ENCODE measurements at regions not wholly inside any gene's neighbourhood (a gene's known extent, or its start where the extent isn't known, plus 50 kb on each side); places are given as distances from the start of the nearest gene placed in this dataset.

DNA sequence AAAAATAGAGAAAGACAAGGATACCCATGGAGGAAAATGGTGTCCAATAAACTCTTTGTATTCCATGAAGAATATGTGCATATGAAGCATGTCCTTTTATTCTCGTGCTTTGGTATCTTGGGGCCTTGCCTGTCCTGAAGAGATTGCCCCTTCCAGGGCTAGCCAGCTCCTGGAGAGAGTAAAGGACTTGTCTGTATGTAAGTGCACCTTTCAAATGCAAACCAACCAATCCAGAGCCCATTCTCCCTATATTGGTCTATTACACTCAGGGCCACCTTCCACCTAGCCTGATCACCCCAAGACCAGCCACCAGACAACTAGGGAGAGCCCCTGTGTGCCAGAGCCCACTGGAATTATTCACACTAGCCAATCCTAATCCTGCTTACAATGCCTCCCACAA lies 221.6 kb downstream of the CD83 start:
- TF ChIP-seq, protein P1, sequence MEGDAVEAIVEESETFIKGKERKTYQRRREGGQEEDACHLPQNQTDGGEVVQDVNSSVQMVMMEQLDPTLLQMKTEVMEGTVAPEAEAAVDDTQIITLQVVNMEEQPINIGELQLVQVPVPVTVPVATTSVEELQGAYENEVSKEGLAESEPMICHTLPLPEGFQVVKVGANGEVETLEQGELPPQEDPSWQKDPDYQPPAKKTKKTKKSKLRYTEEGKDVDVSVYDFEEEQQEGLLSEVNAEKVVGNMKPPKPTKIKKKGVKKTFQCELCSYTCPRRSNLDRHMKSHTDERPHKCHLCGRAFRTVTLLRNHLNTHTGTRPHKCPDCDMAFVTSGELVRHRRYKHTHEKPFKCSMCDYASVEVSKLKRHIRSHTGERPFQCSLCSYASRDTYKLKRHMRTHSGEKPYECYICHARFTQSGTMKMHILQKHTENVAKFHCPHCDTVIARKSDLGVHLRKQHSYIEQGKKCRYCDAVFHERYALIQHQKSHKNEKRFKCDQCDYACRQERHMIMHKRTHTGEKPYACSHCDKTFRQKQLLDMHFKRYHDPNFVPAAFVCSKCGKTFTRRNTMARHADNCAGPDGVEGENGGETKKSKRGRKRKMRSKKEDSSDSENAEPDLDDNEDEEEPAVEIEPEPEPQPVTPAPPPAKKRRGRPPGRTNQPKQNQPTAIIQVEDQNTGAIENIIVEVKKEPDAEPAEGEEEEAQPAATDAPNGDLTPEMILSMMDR (IDR thresholded peaks at IDR 0.05; ENCODE audit: insufficient read depth, low read depth, low read length) = no peak
- TF ChIP-seq EZH2 (IDR thresholded peaks at IDR 0.05; ENCODE audit: insufficient read depth, low read length) = no peak
